ENCODE measurements at regions not wholly inside any gene's neighbourhood (a gene's known extent, or its start where the extent isn't known, plus 50 kb on each side); places are given as distances from the start of the nearest gene placed in this dataset.
"Not testable (repeated sequence)": the region's sequence is repeated elsewhere in the genome, so short reads cannot be mapped to it uniquely, and the experiment has no call there.

DNA sequence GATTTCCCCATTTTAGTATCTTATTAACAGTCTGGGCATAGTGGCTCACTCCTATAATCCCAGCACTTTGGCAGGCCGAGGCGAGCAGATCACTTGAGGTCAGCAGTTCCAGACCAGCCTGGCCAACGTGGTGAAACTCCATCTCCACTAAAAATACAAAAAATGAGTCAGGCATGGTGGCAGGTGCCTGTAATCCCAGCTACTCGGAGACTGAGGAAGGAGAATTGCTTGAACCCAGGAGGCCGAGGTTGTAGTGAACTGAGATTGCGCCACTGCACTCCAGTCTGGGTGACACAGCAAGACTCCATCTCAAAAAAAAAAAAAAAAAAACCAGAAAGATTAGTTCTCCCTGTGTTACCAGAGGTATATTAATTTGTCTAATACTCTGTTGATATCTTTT is 52.3 kb upstream of the NSUN7 start:
- H3K27me3 ChIP-seq (ENCODE audit: control insufficient read depth, insufficient read depth, low read length); H3K4ac ChIP-seq (ENCODE audit: low read depth, low read length); H4K20me1 ChIP-seq (ENCODE audit: insufficient read depth, low read length); H3K27ac ChIP-seq (ENCODE audit: insufficient read depth, low read length); H2AK9ac ChIP-seq (replicated peaks; ENCODE audit: low read depth, low read length, poor library complexity); H3K9me3 ChIP-seq (ENCODE audit: control insufficient read depth, insufficient read depth, low read length); ATAC-seq (ENCODE audit: low read depth); intact Hi-C loops (cut with micrococcal nuclease); H3K9ac ChIP-seq (ENCODE audit: low read depth, low read length); POLR2A ChIA-PET (ENCODE audit: unreplicated experiment); H3K4me3 ChIP-seq (ENCODE audit: insufficient read depth, low read depth, low read length); H3K14ac ChIP-seq (replicated peaks; ENCODE audit: low read depth, low read length); BruUV-seq (replicated peaks); H4K8ac ChIP-seq (ENCODE audit: low read depth in 2 of 2, low read length in 2 of 2); H3K56ac ChIP-seq (ENCODE audit: extremely low read depth, insufficient read depth, low read length); H4K5ac ChIP-seq (ENCODE audit: low read depth, low read length); H3K36me3 ChIP-seq (ENCODE audit: control insufficient read depth, insufficient read depth, low read length); H2BK20ac ChIP-seq (ENCODE audit: low read depth, low read length); H2AK5ac ChIP-seq (ENCODE audit: low read depth, low read length); in situ Hi-C loops (cut with MboI; ENCODE audit: low sequenced_read_pairs); H3K23ac ChIP-seq (ENCODE audit: low read depth, low read length); H4K91ac ChIP-seq (ENCODE audit: insufficient read depth, low read depth, low read length); H3K9me1 ChIP-seq (ENCODE audit: insufficient read depth, low read length); H3K18ac ChIP-seq (ENCODE audit: low read depth, low read length); H3K4me1 ChIP-seq (ENCODE audit: control insufficient read depth, insufficient read depth, low read length); H2BK15ac ChIP-seq (ENCODE audit: low read depth, low read length); H3K79me1 ChIP-seq (ENCODE audit: low read depth in 1 of 2, low read length in 2 of 2); H2BK5ac ChIP-seq (ENCODE audit: low read depth, low read length, poor library complexity, severe bottlenecking); H3K4me2 ChIP-seq (ENCODE audit: low read depth, low read length); H2BK120ac ChIP-seq (ENCODE audit: low read depth, low read length); DNase-seq; H2AFZ ChIP-seq (replicated peaks; ENCODE audit: low read length, poor library complexity); dilution Hi-C loops (cut with HindIII; ENCODE audit: low sequenced_read_pairs, unreplicated experiment); CTCF ChIA-PET: not testable (repeated sequence)
- no CpG with 5 or more reads among the region's 6 CpGs for WGBS, 2 experiments (ENCODE audit: extremely low coverage in 2 of 2, insufficient read length in 1 of 2)

All from IMR-90 (cell line).